Renal cortical epithelial cell (primary cell): ENCODE measurements at regions not wholly inside any gene's neighbourhood (a gene's known extent, or its start where the extent isn't known, plus 50 kb on each side); places are given as distances from the start of the nearest gene placed in this dataset.
"Not testable (repeated sequence)": the region's sequence is repeated elsewhere in the genome, so short reads cannot be mapped to it uniquely, and the experiment has no call there.

Experiments used
- DNase-seq: peaks from one replicate; pipeline ENCODE4 v3.0.0-alpha.2; 2011; ENCODE audit warnings: low read depth

DNA sequence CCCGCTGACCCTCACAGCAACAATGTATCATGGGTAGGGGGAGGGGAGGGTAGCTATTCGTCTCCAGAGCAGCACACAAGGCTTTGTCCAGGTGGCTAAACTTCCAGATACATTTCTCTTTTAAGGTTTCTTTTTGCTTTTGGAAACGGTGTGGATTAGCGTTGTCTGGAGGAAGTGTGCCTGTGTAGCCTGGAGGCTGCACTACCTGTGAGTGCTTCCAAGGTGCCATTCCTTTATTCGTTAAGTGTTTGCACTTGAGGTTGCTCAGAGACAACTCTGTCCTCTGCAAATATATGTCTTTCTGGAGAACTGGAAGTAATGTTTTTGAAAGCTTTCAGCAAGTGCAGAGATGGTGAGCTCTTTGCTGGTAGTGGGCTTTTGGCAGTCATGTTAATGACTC, 53.1 kb downstream of the HSFY1 start:
- not testable (repeated sequence) for DNase-seq

DNA sequence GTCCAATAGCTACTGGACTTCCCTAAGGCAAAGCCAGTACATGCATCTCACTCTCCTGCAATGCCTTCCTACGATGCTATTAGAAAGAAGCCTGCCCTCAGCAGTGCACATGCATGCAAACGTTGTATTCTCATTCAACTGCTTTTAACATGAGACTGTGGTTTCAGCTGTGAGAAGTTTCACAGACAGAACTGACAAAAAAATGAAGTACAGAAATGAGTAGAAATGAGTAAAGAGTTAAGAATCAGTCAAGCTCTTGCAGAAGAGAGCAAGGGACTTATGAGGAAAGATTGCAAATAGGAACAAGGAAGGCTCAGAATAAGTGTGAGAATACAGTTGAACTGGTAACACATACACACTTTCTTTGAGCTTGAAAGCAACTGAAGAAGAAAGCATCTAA, 54.8 kb downstream of the HSFY1 start:
- DNase-seq, result not testable (repeated sequence)

DNA sequence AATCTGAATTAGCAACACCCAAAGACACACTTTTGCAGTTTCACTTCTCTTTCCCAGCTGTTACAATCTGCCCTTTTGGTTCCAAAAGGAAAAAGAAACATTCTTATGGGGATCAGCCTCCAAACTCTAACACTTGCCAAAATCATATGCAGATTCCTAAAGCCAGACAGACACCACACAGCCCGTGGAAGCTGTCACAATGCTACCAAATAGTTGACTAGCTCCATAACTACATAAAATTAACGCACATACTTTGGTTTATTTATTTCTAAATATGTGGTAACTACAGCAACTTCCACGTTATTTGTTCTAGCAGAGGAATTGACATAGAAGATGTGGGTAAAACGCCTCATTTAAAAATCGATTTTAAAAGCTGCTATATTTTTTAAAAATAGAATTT, 59.7 kb downstream of the HSFY1 start:
- not testable (repeated sequence) for DNase-seq

DNA sequence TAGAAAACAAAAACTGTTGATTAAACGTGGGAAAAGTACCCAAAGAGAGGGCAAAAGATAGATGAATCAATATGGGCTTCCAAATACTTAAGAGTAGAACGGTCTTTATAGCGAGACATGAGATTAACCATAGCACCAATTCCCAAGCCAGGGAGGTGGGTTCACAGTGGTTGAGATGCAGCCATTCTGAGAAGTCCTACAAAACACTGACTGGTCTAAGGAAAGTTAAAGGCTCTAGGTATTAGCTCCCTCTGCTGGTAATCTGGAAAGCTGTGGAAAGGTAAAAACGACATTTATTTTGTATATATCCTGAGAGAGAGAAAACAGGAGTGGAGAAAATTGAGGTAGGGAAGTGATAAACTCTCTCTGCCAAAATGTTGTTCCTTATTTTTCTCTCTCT, 61.7 kb downstream of the HSFY1 start:
- DNase-seq, result not testable (repeated sequence)

DNA sequence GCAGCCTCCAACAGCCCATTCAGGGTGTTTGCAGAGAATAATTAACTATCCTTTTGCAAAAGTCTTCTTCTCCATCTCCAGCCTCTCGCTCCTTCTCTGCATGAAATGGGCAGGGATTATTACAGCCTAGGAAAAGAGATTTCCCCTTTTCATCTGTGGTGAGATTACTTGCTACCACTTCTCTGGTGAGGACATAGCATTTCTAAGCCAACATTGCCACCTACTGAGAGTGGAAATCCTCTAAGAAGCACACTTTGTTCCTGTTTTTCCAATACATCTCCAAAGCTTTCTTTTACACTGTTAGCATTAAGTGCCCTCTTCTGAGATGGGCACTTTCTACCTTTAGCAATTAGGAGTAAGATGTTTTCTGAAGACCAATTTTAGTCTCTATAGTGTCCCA, 69.3 kb downstream of the HSFY1 start:
- DNase-seq, result not testable (repeated sequence)

DNA sequence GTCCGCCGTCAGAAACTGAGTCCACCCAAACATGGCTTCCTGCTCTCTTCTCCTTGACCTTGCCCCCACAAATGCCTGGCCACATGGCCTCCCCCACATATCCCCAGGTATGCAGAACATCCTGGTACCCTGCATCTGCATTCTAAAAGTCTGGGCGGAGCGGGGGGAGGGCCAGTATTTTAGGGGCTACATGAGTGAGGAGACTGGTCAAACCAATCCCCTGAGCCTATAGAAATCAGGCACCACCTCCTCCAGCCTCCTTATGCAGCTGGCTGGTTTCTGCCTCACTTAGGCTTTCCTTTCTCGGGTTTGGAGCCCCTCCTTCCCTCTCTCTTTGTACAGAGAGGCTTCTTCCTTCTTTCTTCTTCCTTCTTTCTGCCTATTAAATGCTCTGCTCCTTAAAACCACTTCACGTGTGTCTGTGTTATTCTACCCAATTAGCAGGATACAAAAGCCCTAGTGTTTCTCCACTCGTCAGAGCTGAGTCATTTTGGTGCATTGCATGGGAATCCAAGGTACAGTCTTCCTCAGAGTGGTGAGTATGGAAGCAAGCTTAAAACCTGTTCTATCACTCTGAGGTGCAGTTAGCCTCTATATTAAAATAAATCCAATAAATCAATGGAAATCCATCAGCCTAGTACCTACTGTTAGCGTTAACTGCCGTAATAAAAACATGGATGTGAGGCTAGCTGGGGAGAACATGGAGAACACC, 83.4 kb downstream of the HSFY1 start:
- DNase-seq, result not testable (repeated sequence)

DNA sequence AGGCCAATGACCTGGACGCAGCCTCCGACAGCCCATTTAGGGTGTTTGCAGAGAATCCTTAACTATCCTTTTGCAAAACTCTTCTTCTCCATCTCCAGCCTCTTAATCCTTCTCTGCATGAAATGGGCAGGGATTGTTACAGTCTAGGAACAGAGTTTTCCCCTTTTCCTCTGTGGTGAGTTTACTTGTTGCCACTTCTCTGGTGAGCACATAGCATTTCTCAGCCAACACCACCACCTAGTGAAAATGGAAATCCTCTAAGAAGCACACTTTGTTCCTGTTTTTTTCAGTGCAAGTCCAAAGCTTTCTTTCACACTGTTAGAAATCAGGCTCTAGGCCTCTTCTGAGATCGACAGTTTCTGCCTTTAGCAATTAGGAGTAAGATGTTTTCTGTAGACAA, 84.1 kb downstream of the HSFY1 start:
- not testable (repeated sequence) for DNase-seq

DNA sequence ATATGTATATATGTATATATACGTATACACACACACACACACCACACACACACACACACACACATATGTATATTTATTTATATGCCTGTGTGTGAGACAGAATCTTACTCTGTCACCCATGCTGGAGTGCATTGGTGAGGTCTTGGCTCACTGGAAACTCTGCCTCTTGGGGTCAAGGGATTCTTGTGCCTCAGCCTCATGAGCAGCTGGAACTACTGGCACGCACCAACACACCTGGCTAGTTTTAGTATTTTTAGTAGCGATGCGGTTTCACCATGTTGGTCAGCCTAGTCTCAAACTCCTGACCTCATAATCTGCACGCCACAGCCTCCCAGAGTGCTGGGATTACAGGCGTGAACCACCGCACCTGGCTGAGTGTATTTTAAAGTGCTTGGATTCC, 85.1 kb downstream of the HSFY1 start:
- DNase-seq, result not testable (repeated sequence)

DNA sequence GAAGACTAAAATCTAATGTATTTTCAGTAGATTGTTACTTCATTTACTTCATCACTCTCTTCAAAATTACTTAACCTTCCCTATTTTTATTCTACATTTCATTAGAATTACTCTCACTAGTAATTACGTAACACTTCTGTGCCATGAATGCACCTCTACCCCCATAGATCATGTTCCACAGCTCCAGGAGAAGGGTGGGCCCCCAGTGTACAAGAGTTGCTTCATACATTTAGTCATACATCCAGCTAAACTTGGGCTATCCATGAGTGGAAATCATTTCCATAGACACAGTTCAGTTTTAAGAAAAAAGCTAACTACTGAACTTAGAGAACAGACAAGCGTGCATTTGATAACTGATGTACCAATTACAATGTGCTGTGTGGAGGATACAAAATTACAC, 104.2 kb downstream of the HSFY1 start:
- DNase-seq, result peak; percentile 41

DNA sequence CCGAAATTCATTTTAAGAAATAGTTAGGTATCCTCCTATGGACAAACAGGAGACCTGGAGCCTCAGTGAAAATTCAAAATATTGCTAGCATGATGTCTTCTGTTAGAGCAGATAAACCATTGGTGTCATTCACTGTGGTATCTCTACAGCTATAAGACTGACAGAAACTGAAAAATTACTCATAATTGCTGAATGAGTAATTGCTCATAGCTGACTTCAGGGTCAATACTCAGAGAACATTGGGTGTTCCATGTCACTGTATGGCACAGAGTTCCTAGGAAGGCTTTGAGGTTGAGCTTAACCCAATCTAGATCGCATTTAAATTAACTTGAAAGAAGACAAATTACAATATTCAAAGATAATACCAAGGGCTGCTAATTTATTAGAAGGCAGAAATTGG, 109.0 kb downstream of the HSFY2 start:
- DNase-seq, result no peak

DNA sequence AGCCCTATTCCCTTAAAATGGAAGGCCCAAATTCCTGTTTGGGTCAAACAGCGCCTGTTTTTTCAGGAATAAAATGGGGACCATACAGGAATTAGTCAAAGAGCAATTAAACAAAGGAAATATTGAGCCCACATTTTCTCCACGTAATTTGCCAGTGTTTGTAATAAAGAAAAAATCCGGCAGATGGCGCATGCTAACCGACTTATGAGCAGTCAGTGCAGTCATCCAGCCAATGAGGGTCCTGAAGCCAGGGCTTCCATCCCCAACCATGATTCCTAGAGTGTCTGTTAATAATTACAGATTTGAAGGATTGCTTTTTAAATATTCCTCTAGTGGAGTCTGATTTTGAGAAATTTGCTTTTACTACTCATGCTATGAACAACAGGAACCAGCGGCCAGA, 103.7 kb downstream of the HSFY2 start:
- DNase-seq, result peak; percentile 13

DNA sequence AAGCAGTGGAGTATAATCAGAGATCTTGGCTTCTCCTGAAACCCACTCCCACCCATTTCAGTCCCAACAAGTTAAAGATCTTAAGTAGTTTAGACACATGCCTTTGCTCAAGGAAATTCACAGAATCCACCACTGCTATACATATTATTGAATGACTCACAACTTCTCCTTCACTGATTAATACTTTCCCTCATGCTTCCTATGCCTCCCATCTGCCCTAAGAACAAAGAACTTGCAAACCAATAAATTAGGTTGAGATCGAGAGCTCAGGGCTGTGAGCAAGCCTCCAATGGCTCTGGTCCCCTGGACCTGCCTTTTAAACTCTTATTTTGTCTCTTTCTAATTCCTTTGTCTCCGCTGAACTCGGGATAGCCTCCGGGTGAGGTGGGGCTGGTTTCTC, 101.6 kb downstream of the HSFY2 start:
- peak; percentile 21 for DNase-seq

DNA sequence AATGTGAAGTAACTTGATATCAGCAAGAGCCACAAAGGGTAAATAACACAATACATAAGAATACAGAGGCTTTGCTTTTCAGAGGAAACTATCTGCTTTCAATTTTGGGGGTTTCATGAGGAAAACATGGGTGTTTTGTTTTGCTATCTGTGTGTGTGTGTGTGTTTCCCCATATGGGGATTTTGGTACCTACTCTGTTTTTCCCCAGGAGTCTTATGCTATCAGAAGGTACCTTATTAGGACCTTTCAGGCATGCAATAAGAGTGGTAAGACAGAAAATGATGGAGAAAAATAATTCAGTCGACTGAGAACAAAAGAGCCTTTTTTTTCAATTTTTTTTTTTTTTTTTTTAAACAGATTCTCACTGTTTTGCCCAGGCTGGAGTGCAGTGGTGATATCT, 87.5 kb downstream of the HSFY2 start:
- not testable (repeated sequence) for DNase-seq

DNA sequence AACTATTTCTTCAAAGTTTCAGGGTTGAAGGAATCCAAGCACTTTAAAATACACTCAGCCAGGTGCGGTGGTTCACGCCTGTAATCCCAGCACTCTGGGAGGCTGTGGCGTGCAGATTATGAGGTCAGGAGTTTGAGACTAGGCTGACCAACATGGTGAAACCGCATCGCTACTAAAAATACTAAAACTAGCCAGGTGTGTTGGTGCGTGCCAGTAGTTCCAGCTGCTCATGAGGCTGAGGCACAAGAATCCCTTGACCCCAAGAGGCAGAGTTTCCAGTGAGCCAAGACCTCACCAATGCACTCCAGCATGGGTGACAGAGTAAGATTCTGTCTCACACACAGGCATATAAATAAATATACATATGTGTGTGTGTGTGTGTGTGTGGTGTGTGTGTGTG, 85.2 kb downstream of the HSFY2 start:
- not testable (repeated sequence) for DNase-seq

DNA sequence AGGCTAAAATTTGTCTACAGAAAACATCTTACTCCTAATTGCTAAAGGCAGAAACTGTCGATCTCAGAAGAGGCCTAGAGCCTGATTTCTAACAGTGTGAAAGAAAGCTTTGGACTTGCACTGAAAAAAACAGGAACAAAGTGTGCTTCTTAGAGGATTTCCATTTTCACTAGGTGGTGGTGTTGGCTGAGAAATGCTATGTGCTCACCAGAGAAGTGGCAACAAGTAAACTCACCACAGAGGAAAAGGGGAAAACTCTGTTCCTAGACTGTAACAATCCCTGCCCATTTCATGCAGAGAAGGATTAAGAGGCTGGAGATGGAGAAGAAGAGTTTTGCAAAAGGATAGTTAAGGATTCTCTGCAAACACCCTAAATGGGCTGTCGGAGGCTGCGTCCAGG, 84.1 kb downstream of the HSFY2 start:
- not testable (repeated sequence) for DNase-seq

DNA sequence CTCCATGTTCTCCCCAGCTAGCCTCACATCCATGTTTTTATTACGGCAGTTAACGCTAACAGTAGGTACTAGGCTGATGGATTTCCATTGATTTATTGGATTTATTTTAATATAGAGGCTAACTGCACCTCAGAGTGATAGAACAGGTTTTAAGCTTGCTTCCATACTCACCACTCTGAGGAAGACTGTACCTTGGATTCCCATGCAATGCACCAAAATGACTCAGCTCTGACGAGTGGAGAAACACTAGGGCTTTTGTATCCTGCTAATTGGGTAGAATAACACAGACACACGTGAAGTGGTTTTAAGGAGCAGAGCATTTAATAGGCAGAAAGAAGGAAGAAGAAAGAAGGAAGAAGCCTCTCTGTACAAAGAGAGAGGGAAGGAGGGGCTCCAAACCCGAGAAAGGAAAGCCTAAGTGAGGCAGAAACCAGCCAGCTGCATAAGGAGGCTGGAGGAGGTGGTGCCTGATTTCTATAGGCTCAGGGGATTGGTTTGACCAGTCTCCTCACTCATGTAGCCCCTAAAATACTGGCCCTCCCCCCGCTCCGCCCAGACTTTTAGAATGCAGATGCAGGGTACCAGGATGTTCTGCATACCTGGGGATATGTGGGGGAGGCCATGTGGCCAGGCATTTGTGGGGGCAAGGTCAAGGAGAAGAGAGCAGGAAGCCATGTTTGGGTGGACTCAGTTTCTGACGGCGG, 83.5 kb downstream of the HSFY2 start:
- not testable (repeated sequence) for DNase-seq

DNA sequence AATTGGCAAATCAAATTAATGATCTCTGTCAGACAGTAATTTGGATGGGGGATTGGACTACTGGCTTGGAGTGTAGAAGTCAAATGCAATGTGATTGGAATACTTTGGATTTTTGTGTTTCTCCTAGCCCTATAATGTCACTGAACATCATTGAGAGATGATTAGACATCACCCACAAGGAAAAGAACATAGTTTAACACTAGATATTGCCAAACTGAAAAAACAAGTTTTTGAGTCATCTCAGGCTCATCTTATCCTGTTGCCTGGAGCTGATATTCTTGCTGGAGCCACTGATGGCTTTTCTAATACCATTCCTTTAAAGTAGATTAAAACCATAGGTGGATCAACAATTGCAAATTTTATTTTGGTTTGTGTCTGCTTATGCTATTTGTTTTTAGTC, 76.7 kb downstream of the HSFY2 start:
- not testable (repeated sequence) for DNase-seq

DNA sequence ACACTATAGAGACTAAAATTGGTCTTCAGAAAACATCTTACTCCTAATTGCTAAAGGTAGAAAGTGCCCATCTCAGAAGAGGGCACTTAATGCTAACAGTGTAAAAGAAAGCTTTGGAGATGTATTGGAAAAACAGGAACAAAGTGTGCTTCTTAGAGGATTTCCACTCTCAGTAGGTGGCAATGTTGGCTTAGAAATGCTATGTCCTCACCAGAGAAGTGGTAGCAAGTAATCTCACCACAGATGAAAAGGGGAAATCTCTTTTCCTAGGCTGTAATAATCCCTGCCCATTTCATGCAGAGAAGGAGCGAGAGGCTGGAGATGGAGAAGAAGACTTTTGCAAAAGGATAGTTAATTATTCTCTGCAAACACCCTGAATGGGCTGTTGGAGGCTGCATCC, 69.3 kb downstream of the HSFY2 start:
- DNase-seq, result not testable (repeated sequence)

DNA sequence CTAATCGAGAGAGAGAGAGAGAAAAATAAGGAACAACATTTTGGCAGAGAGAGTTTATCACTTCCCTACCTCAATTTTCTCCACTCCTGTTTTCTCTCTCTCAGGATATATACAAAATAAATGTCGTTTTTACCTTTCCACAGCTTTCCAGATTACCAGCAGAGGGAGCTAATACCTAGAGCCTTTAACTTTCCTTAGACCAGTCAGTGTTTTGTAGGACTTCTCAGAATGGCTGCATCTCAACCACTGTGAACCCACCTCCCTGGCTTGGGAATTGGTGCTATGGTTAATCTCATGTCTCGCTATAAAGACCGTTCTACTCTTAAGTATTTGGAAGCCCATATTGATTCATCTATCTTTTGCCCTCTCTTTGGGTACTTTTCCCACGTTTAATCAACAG, 61.8 kb downstream of the HSFY2 start:
- DNase-seq, result not testable (repeated sequence)

DNA sequence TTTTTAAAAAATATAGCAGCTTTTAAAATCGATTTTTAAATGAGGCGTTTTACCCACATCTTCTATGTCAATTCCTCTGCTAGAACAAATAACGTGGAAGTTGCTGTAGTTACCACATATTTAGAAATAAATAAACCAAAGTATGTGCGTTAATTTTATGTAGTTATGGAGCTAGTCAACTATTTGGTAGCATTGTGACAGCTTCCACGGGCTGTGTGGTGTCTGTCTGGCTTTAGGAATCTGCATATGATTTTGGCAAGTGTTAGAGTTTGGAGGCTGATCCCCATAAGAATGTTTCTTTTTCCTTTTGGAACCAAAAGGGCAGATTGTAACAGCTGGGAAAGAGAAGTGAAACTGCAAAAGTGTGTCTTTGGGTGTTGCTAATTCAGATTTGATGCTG, 59.8 kb downstream of the HSFY2 start:
- not testable (repeated sequence) for DNase-seq

DNA sequence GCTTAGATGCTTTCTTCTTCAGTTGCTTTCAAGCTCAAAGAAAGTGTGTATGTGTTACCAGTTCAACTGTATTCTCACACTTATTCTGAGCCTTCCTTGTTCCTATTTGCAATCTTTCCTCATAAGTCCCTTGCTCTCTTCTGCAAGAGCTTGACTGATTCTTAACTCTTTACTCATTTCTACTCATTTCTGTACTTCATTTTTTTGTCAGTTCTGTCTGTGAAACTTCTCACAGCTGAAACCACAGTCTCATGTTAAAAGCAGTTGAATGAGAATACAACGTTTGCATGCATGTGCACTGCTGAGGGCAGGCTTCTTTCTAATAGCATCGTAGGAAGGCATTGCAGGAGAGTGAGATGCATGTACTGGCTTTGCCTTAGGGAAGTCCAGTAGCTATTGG, 54.8 kb downstream of the HSFY2 start:
- DNase-seq, result not testable (repeated sequence)

DNA sequence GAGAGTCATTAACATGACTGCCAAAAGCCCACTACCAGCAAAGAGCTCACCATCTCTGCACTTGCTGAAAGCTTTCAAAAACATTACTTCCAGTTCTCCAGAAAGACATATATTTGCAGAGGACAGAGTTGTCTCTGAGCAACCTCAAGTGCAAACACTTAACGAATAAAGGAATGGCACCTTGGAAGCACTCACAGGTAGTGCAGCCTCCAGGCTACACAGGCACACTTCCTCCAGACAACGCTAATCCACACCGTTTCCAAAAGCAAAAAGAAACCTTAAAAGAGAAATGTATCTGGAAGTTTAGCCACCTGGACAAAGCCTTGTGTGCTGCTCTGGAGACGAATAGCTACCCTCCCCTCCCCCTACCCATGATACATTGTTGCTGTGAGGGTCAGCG, 53.1 kb downstream of the HSFY2 start:
- not testable (repeated sequence) for DNase-seq
